T-helper 2 cell (primary cell): ENCODE measurements at regions not wholly inside any gene's neighbourhood (a gene's known extent, or its start where the extent isn't known, plus 50 kb on each side); places are given as distances from the start of the nearest gene placed in this dataset.
"Not testable (repeated sequence)": the region's sequence is repeated elsewhere in the genome, so short reads cannot be mapped to it uniquely, and the experiment has no call there.

Experiments used
- DNase-seq, 5 experiments: peaks; one replicate each; pipeline versions ENCODE4 v3.0.0 to v3.0.0-alpha.2; 2012 to 2022

GRCh38 chr2:62654876-62655359, 50.6 kb upstream of the EHBP1 start:
- no peak for DNase-seq

GRCh38 chr2:62654423-62654791, 51.1 kb upstream of the EHBP1 start:
- no peak for DNase-seq

- no peak for DNase-seq
Observed at GRCh38 chr2:62653582-62654422, 51.7 kb upstream of the EHBP1 start.

DNA sequence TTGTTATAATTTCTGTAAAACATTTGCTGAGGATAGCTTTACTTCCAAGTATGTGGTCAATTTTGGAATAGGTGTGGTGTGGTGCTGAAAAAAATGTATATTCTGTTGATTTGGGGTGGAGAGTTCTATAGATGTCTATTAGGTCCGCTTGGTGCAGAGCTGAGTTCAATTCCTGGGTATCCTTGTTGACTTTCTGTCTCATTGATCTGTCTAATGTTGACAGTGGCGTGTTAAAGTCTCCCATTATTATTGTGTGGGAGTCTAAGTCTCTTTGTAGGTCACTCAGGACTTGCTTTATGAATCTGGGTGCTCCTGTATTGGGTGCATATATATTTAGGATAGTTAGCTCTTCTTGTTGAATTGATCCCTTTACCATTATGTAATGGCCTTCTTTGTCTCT, 56.4 kb upstream of the EHBP1 start:
- DNase-seq, result not testable (repeated sequence)

GRCh38 chr2:62643100-62643471, 62.4 kb upstream of the EHBP1 start:
- no peak for DNase-seq

DNA sequence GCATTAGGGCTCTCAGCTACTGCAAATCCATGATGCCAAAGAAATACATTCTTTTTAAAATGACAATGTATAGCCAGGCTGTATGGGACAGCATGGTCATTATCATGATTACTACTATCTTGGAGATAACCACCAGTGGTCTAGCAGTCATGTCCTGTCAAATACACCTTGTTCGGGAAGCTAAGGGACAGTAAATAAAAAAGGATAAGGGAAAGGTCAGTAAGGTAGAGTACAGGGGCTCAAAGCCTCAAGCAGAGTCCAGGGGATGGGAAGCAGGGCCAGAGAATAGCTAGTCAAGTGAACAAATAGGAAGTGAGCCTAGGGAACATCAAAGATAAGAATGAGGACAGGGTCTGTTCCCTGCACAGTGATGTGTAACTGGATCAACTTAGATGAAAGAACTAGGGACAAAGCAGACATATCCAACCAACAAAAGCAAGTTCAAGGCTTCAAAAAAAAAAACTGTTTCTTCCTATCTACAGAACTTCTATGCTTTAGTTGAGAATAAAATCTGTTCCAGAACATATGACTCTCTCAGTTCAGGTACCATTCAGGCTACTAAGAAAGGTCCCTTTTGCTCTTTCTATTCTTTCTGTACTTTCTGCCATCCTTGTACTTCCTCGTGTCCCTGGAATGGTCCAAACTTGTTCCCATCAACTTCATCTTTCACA, 62.9 kb upstream of the EHBP1 start:
- no peak for DNase-seq

- DNase-seq, result no peak
Observed at GRCh38 chr2:62641936-62642335, 63.6 kb upstream of the EHBP1 start.

DNA sequence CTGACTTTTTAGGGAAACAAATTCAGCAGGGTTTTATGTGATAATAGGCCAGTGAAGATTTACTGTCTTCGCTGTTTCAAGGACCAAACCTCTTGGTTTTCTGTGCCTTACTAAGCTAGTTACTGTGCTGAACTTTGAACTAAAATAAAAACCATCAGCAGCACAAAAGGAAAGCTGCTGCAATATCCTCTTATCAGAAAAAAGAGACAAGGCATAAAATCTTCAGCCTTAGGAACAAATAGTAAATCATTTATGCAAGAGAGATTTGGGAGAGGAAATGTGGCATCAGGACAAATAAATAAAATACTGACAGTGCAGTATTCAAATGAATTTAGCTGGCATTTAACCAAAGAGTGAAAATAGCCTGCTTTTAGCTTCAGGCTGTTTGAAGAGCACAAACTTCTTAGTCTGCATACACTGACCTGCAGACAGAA, 64.1 kb upstream of the EHBP1 start:
- DNase-seq, result no peak

- peak in 1 of 5 experiments; percentile 22 for DNase-seq
Observed at GRCh38 chr2:62631160-62632085, 74.1 kb upstream of the EHBP1 start.

DNA sequence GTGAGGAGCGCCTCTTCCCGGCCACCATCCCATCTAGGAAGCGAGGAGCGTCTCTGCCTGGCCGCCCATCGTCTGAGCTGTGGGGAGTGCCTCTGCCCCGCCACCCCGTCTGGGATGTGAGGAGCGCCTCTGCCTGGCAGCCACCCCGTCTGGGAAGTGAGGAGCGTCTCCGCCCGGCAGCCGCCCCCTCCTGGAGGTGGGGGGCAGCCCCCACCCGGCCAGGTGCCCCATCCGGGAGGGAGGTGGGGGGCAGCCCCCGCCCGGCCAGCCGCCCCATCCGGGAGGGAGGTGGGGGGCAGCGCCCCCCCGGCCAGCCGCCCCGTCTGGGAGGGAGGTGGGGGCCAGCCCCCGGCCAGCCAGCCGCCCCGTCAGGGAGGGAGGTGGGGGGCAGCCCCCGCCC, 75.3 kb upstream of the EHBP1 start:
- DNase-seq, result not testable (repeated sequence)

GRCh38 chr2:62629310-62629709, 76.2 kb upstream of the EHBP1 start:
- not testable (repeated sequence) for DNase-seq

- DNase-seq, result no peak
Observed at GRCh38 chr2:62627667-62628066, 77.8 kb upstream of the EHBP1 start.

- DNase-seq, result no peak
Observed at GRCh38 chr2:62624855-62625254, 80.7 kb upstream of the EHBP1 start.

- not testable (repeated sequence) for DNase-seq
Observed at GRCh38 chr2:62616486-62616885, 89.0 kb upstream of the EHBP1 start.

DNA sequence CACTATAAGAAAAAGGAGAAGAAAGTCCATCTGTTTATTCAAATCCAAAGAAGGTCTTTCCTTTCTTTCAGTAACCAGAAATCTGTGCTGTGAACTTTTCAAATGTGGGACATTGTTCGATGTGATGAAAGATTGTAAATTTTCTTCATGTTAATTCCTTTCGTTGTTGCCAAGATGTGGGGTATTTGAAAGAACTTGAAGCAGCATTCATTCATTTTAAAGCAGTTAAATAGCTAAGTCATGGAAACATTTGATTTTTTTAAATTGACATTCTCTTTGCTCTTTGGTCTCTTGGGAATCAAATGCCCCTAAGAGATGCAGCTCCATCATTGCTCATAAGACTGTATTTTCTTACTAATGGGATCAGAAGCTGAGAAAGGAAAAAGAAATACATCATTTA, 93.7 kb upstream of the EHBP1 start:
- DNase-seq, result no peak

- DNase-seq, result not testable (repeated sequence)
Observed at GRCh38 chr2:62605471-62605870, 99.5 kb upstream of the TMEM17 start.

GRCh38 chr2:62604336-62604735, 98.3 kb upstream of the TMEM17 start:
- DNase-seq, result no peak

- no peak for DNase-seq
Observed at GRCh38 chr2:62603154-62603712, 97.2 kb upstream of the TMEM17 start.

GRCh38 chr2:62599674-62600410, 93.8 kb upstream of the TMEM17 start:
- not testable (repeated sequence) for DNase-seq

DNA sequence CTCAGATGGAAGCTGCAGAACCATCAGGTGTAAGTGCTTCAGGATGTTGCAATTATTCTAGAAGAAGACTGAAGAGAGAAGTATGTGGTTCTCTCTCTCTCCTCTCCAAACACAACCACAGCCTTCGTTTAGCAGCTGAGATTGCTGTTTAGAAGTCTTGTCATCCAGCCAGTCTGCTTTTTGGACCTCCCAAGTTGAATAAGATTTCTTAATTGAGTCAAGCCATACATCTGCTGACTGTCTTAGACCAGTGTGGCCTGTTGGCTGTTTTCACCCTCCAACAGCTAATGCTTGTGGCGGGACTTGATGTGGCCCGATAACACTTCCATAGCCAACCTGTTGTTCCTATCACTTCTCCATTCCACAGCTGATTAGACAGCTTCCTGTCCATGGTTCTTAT, 91.3 kb upstream of the TMEM17 start:
- no peak for DNase-seq

DNA sequence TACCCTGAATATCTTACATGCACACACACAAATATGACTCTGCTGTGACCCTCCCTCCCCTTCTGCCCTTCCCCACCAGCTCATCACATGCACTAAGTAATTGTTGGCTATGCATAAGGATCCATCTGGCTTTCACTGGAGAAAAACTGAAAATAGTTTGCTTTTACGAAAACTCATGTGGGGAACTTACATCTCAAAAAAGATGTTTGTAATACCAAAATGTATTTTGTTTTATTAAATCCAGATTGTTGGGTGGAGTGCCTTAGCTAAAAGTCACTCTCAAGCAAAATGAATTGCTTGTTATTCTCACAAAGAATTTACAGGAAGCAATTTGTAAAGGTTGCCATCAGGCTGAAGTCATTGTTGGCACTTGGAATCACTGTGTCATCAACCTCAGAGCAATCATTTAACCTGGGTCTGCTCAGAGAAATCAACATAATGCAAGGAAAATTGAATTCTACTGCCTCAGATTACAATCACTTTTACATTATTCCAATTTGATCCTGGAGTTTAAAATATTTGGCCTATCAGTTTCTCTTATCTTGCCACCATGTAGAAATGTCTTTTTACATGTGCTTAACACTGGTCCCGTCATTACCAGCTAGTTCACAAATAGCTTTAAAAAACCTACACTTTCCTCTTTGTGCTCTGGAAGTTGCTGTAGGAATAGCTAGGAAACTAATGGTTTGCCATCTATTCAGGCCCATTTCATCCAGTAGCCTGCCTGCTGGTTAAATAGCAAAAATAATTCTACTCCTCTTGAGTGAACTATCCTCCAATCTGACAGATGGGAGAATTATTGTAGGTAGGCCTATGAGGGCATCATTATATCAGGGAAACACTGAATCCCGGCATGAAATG, 90.3 kb upstream of the TMEM17 start:
- DNase-seq, result no peak
